ENCODE measurements at regions not wholly inside any gene's neighbourhood (a gene's known extent, or its start where the extent isn't known, plus 50 kb on each side); places are given as distances from the start of the nearest gene placed in this dataset.

- DNase-seq = no peak
These were observed 113.5 kb upstream of the ZNF678 start for GRCh38 chr1:227449741-227450441.

GRCh38 chr1:227449051-227449450 is 114.3 kb upstream of the ZNF678 start:
- DNase-seq = peak; percentile 25 to 41

- DNase-seq = no peak
These were observed 115.8 kb upstream of the ZNF678 start for GRCh38 chr1:227447531-227447990.

- DNase-seq = no peak
These were observed 117.6 kb upstream of the ZNF678 start for GRCh38 chr1:227445746-227446145.

GRCh38 chr1:227445092-227445674 is 118.2 kb upstream of the ZNF678 start:
- DNase-seq = no peak

- no peak for DNase-seq
These were observed 121.9 kb upstream of the CDC42BPA start for GRCh38 chr1:227440182-227440581.

- DNase-seq = no peak
These were observed 119.3 kb upstream of the CDC42BPA start for GRCh38 chr1:227437495-227438008.

GRCh38 chr1:227434808-227435444 is 116.6 kb upstream of the CDC42BPA start:
- DNase-seq = no peak

GRCh38 chr1:227433663-227434341 is 115.5 kb upstream of the CDC42BPA start:
- DNase-seq = no peak

- no peak for DNase-seq
These were observed 114.7 kb upstream of the CDC42BPA start for GRCh38 chr1:227432981-227433380.

- no peak for DNase-seq
These were observed 113.9 kb upstream of the CDC42BPA start for GRCh38 chr1:227432181-227432535.

GRCh38 chr1:227429447-227430359 is 111.4 kb upstream of the CDC42BPA start:
- DNase-seq = no peak

- no peak for DNase-seq
These were observed 110.5 kb upstream of the CDC42BPA start for GRCh38 chr1:227428803-227429202.

GRCh38 chr1:227427411-227427810 is 109.1 kb upstream of the CDC42BPA start:
- DNase-seq = no peak

GRCh38 chr1:227424953-227425352 is 106.7 kb upstream of the CDC42BPA start:
- DNase-seq = no peak

- DNase-seq = no peak
These were observed 105.9 kb upstream of the CDC42BPA start for GRCh38 chr1:227424159-227424680.

GRCh38 chr1:227422581-227422980 is 104.3 kb upstream of the CDC42BPA start:
- no peak for DNase-seq

- DNase-seq = no peak
These were observed 101.9 kb upstream of the CDC42BPA start for GRCh38 chr1:227420147-227420546.

- no peak for DNase-seq
These were observed 99.6 kb upstream of the CDC42BPA start for GRCh38 chr1:227417756-227418480.

GRCh38 chr1:227416156-227416830 is 98.0 kb upstream of the CDC42BPA start:
- DNase-seq = no peak
